ENCODE measurements at regions not wholly inside any gene's neighbourhood (a gene's known extent, or its start where the extent isn't known, plus 50 kb on each side); places are given as distances from the start of the nearest gene placed in this dataset.

GRCh38 chr5:122565331-122565730 is 209.5 kb upstream of the SNX2 start (continued):
- TF ChIP-seq ZNF644 (tag; IDR thresholded peaks at IDR 0.05; ENCODE audit: low read depth) (no peak), TRIM25 (IDR thresholded peaks at IDR 0.05; ENCODE audit: borderline replicate concordance) (no peak), KLF13 (tag; IDR thresholded peaks at IDR 0.05; ENCODE audit: borderline replicate concordance, low read depth) (no peak), BMI1 (IDR thresholded peaks at IDR 0.05; ENCODE audit: low read length) (no peak), FOXA1 (IDR thresholded peaks at IDR 0.05; ENCODE audit: borderline replicate concordance) (no peak), ARHGAP35 (IDR thresholded peaks at IDR 0.05; ENCODE audit: partially characterized antibody) (no peak)

- Histone ChIP-seq H3K9ac (ENCODE audit: insufficient read depth in 1 of 2, low read depth in 2 of 2, low read length in 2 of 2) (no peak overlapping the region), H3K79me2 (ENCODE audit: control insufficient read depth, insufficient read depth, low read length) (no peaks in the 10 kb centered on the region), H3K9me1 (ENCODE audit: control insufficient read depth, insufficient read depth, low read length) (no peaks in the 10 kb centered on the region), H3K4me3 (no peak overlapping the region), H3K36me3 (ENCODE audit: control insufficient read depth, insufficient read depth, low read length) (no peaks in the 10 kb centered on the region), H3K4me1 (replicated peaks in 1 of 2; ENCODE audit: control insufficient read depth in 2 of 2, insufficient read depth in 2 of 2, low read length in 2 of 2) (no peaks in the 10 kb centered on the region), H3K4me2 (ENCODE audit: insufficient read depth, low read length) (no peak overlapping the region), H3K27ac (ENCODE audit: extremely low read depth, low read depth, low read length) (no peak overlapping the region), H3K27me3 (ENCODE audit: control insufficient read depth in 2 of 2, insufficient read depth in 2 of 2, low read length in 2 of 2) (no peaks in the 10 kb centered on the region), H3K9me3 (replicated peaks; ENCODE audit: control insufficient read depth, insufficient read depth, low read depth, low read length) (no peaks in the 10 kb centered on the region), H4K20me1 (replicated peaks; ENCODE audit: control insufficient read depth, insufficient read depth, low read length) (no peaks in the 10 kb centered on the region), H2AFZ (ENCODE audit: low read depth, low read length) (no peak overlapping the region)
- ChIA-PET POLR2A (interaction anchor here (0.6 kb wide), 1 partner anchor 32 kb away, joined by 3 read pairs; no protein-coding TSS in a partner anchor), CTCF (ENCODE audit: low intra/inter-chr PET ratio) (no interaction called here)
- intact Hi-C loops (cut with micrococcal nuclease) (no loop called here), in situ Hi-C loops (cut with MboI) (no loop called here)
- BruUV-seq (replicated peaks): no TSS peak
- 0% methylated on average over 3 of the region's 3 CpGs for WGBS (ENCODE audit: insufficient coverage, low coverage, missing lambda C conversion rate)
- no peak for FAIRE-seq
- no peak for ATAC-seq
- DNase-seq (ENCODE audit: extremely low read depth in 1 of 4, low spot score in 3 of 4): no peak
- TF ChIP-seq TCF7L2 (IDR thresholded peaks at IDR 0.05; ENCODE audit: low read depth, low read length): no peak
- no peak for TF ChIP-seq E4F1 (CRISPR knock-in tag; IDR thresholded peaks at IDR 0.05; ENCODE audit: borderline replicate concordance)
- TF ChIP-seq PREB (CRISPR knock-in tag; IDR thresholded peaks at IDR 0.05): no peak
- no peak for TF ChIP-seq CEBPZ (IDR thresholded peaks at IDR 0.05; ENCODE audit: borderline replicate concordance, low read depth, low read length)
- no peak for TF ChIP-seq CBX5 (IDR thresholded peaks at IDR 0.05; ENCODE audit: borderline replicate concordance, low read depth)
- TF ChIP-seq ZNF766 (CRISPR knock-in tag; conservative IDR thresholded peaks at IDR 0.05): no peak
These were observed 198.4 kb upstream of the SNX2 start for GRCh38 chr5:122576256-122577016.
